CD4-positive, alpha-beta T cell treated with Interleukin-17A for 1 hour (primary cell): ENCODE measurements at regions not wholly inside any gene's neighbourhood (a gene's known extent, or its start where the extent isn't known, plus 50 kb on each side); places are given as distances from the start of the nearest gene placed in this dataset.
"Not testable (repeated sequence)": the region's sequence is repeated elsewhere in the genome, so short reads cannot be mapped to it uniquely, and the experiment has no call there.

Source experiments
- DNase-seq: peaks from one replicate; pipeline ENCODE4 v3.0.0-alpha.2; 2020

DNA sequence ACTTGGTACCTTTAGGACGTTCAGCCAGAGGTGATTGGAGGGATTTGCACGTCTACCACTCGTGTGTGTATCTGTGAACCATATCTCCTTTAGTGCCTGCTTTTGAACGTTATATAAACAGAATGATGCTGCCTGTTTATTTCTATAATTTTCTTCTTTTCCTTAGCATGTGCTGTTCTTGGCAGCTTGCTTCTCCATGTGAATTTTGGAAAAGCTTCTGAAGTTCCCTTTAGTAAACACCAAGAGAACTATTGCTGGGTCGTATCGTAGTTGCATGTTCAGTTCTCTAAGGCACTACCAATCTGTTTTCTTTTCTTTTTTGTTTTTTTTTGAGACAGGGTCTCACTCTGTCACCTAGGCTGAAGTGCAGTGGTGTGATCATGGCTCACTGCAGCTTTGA lies 73.8 kb upstream of the FANCC start:
- DNase-seq, result not testable (repeated sequence)

DNA sequence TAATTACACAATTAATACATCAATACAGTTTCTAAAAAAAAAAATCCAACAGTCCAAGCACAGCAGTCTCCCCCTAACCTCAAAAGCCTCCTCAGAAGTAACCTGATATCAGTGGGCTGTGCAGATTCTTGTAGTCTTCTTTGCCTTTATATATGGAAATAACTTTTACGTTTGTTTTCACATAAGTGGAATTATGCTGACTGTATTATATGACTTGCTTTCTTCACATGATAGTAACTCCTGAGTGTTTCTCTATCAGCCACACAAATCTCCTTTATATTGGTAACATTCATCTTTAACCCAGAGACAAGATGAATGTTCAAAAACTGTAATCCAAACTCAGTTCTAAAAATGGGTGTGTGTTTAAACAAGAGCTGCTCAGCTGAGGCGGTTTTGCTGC lies 71.9 kb upstream of the FANCC start:
- DNase-seq, result no peak

DNA sequence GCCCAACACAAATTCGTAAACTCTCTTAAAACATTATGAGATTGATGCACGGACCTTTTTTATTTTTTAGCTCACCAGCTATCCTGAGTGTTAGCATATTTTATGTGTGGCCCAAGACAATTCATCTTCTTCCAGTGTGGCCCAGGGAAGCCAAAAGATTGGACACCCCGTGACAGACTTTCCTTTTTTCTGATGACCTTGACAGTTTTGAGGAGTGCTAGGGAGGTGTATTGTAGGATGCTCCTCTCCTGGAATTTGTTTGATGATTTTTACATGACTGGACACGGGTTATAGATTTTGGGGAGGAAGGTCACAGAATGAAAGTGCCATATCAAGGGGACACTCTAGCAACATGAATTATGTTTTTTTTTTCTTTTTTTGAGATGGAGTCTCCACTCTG lies 69.3 kb upstream of the FANCC start:
- DNase-seq, result no peak

DNA sequence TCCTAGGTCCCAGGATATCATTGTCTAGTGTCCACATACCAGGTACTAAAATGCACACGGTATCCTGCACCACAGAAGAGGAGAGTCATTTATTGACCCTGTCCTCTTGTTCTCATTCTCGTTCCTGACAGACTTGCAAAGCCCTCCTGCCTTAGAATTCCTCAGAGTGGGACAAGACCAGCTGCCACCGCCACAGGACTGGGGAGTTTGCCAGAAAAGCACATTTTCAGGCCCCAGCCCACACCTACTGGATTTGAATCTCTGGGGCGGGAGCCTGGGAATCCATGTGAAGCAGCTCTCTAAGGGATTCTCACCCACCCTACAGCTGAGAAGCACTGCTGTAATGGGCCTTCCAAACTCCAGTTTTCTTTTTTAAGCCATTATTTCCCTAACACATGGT lies 68.0 kb upstream of the FANCC start:
- DNase-seq, result no peak

DNA sequence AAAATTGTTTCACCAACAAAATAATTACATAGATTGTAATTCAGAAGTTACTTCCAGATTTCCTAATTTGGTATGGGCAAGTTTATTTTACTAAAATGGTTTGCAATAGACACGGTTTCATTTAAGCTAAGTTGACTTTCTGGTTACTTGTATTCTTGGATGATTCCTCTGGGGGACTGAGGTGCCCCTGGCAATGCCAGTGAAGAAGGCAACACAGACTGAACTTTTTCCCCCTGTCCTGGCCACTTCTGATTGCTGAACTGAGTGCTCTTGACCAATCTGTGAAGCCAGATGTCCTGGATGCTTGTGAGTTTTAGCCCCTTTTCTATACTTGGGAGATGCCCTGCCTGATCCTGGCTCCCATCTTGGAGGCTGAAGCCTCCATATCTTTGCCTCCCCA lies 66.3 kb upstream of the FANCC start:
- no peak for DNase-seq

DNA sequence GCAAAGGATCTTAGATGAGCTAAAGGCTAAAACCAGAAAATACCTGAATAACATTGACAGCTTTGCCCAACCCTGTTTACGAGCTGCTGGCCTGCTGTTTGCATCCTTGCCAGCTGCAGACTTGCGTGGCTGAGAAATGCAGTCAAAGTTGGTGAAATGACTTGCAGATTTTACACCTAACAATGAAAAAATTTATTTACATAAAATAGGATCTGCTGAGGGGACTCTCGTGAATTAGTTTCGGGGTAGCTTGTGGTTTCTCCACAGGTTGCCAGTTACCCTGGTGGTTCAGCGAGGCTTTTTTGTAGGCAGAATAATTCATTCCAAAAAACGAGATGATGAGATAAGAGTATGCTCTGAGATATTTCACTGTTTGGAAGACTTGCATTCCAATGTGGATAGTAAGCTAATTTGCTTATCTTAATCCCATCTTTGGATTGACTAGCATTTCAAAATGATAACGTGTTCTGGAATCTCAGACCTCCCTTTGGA lies 65.7 kb upstream of the FANCC start:
- DNase-seq, result no peak

DNA sequence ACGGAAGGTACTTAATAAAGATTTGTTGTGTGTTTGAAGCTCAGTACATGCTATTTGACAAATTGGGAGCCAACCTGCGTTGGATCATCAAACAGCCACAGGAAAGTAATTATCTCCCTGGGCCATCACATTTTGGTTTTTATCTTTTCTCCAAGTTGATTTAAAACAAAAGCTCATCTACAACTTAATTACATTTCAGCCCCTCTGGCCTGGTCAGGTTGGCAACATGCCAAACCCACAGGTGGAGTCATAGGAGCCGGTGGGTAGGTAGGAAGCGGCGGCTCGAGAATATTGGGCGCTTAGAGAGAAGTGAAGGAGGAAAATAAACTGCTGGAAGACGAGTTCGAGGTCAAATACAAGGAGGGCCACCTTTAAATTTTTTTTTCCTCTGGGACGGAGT lies 64.9 kb upstream of the FANCC start:
- DNase-seq, result no peak

DNA sequence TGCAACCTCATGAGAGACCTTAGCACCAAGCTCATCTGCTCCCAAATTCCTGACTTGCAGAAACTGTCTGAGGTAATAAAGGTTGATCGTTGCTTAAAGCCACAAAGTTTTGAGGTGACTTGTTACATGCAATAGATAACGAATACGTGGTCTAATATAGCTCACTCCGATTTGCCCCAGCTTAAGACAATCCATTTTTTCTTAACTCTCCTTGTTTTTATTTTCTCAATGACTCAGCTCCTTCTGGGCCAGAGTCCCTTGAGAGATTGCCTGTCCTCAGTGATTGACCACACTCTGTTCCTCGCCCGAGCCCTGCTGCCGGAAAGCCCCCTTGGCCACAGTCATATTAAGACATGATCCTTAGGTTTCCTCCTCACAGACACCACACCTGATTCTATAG lies 63.7 kb upstream of the FANCC start:
- no peak for DNase-seq

DNA sequence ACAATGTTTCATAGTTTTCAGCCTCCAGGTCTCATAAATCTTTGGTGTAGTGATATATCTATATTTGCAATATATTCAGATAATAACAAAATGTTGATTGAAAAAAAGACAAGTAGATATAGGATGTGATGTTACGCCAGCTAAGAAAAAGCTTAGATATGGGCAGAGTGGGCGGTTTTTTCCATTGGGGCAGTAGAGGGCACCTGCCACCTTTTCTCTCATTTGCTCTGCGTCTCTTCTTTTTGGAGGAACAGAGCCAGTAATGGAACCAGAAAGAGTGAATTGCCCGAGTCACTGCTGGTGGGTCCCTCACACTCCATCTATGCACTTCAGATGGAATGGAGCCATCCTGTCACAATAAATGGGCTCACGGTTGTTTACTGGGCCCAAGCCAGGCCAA lies 62.1 kb upstream of the FANCC start:
- DNase-seq, result peak; percentile 41

DNA sequence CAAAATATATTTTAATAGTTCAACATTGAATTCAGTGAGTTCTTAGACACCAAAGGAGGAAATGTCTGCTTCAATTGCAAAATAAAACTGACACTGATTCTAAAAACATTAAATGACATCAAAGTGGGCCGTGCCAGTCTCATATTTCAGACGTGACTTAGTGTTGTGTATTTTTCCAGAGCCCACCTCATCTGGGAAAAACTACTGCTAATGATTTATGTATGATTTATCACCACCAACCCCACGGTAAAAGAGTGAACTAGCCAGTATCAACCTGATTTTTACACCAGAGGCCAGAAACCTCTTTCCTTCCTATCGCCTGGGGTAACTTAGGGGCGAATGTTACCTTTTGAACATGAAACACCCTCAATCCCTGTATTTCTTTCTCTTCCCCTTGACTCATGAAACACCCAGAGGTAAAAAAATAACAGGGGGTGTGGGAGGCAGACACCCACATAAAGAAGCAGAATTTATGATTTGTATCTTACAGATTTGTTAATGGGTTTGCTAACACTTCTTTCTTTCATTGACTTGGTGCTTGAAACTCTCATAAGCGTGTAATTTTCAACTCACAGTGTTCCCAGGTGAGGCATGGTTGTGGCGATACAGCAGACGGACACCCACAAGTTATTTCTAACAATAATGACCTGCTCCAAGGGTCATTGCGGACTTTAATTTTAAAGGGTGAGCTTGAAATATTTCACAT lies 56.4 kb upstream of the FANCC start:
- DNase-seq, result no peak

DNA sequence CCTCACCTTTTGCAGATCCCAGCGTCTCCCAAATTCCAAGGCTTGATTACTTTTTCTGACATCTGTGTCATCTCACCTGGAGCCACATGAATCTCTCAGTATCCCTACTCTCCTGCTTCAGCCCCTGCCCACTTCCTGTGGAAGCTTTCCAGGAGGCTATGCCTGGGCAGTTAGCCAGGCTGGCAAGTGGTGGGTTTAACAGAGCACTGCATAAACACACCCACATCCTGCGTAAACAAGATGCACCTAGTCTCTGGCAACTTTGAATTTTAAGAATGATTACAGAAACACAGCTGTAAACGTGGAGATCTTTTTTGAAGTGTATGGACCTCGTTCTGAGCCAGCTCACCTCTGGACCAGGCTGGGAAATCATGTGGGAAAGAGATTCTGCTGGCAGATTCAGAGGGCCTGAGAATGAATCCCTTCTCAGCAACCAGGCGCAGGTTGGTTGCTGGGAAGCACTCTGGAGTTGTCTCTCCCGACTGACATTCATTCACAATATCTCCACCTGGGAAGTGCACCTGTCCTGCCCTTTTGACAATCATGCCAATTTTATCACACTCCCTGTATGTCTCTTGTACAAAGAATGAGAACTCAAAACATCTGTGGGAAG lies 55.7 kb upstream of the FANCC start:
- DNase-seq, result no peak

DNA sequence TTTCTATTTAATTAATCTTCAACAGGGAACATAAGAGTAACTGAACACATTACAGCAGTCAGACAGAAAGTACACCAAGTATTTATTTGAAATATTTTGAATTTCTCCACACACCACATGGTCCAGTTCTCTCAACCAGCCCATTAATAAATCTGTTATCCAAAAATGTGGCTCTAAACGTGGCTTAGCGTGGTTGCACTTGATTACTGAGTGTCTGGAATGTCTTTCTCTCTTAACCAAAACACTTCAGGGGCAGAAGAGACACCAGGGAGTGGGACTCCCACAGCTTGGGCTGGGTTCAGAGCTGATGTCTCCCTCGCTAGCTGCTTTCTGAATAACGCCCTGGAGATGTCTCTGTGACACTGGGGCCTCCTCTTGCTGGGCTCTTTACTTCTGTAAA lies 52.6 kb upstream of the FANCC start:
- DNase-seq, result no peak

DNA sequence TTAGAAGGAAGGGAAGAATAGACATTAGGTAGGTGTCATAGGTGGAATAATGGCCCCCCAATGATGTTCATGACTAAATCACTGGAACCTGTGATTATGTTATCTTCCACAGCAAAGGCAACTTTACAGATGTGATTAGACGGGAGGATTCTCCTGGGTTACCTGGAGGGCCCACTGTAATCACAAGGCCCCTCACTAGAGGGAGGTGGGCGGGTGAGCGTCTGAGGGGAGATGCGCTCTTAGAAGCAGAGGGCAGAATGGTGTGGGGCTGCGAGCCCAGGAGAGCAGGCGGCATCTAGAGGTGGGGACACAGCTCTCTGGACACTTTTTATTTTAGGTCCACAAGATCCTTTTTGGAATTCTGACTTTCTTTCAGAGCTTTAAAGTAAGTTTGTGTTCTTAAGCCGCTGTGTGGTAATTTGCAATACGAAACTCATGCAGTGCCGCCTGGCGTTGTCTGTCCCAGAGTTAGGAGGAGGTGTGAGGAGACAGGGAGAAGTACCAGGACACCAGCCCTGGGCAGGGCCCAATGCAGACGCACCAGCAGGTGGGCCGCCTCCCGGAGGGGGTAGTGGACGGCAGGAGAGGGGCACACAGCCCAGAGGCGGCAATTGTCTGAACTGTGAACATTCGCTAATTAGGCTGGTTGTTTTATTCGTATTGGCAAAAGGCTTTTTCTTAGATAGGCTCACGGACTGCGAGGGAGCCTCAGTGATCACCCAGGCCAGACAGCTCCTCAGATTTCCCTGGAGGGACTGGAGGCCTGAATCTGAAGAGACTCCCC lies 51.1 kb upstream of the FANCC start:
- DNase-seq, result no peak
